NCI-H774 (cell line): ENCODE measurements at regions not wholly inside any gene's neighbourhood (a gene's known extent, or its start where the extent isn't known, plus 50 kb on each side); places are given as distances from the start of the nearest gene placed in this dataset.
"Not testable (repeated sequence)": the region's sequence is repeated elsewhere in the genome, so short reads cannot be mapped to it uniquely, and the experiment has no call there.

Experiments used
- DNase-seq: peaks from one replicate; lab custom pipeline; 2025; lab: John Stamatoyannopoulos, UW

DNA sequence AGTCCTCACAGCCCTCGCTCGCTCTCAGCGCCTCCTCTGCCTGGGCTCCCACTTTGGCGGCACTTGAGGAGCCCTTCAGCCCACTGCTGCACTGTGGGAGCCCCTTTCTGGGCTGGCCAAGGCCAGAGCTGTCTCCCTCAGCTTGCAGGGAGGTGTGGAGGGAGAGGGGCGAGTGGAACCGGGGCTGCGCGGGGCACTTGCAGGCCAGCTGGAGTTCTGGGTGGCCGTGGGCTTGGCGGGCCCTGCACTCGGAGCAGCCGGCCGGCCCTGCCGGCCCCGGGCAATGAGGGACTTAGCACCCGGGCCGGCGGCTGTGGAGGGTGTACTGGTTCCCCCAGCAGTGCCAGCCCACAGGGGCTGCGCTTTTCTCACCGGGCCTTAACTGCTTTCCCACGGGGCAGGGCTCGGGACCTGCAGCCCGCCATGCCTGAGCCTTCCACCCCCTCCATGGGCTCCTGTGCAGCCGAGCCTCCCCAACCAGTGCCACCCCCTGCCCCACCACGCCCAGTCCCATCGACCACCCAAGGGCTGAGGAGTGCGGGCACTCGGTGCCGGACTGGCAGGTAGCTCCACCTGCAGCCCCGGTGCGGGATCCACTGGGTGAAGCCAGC lies 584.1 kb upstream of the KLF12 start:
- DNase-seq = not testable (repeated sequence)

- no peak for DNase-seq
Observed at GRCh38 chr13:74715718-74716117, 581.5 kb upstream of the KLF12 start.

DNA sequence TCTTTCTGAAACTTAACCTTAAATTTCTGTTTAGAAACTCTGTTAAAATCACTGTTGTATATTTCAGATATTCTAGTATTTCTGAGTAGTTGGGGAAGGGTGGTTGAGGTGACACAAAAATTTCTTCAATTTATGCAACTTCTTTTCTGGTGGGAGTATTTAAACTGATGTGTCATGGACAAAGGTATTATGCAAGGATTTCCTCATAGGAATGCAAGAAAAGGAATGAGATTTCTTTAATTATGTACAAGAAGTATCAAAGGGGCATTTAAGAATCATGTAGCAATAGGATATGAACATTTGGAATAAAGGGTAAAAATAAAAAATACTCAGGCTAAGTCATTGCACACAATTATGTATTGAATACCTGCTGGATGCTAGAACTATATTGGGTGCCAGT lies 575.8 kb upstream of the KLF12 start:
- DNase-seq = no peak

DNA sequence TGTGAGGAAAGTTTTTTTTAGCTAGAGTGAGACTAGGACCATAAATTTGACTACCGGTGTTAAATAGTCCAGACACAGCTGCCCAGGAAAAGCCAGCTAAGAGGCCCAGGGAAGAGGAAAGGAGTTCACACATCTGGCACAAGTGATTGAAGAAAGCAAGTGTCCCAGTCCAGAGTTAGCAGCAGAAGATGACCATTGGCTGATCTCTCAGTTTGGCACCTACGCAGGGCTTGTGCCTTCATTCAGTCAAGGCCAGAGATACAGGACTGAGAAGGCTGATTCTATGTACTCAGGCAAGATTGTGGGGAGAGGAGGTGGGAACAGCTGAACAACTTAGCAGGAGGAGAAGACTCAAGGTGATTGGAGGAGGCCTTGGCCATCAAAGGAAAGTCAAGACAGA lies 575.0 kb upstream of the KLF12 start:
- no peak for DNase-seq

GRCh38 chr13:74708629-74709028 lies 574.4 kb upstream of the KLF12 start:
- DNase-seq = no peak

GRCh38 chr13:74707291-74707690 lies 573.1 kb upstream of the KLF12 start:
- no peak for DNase-seq

- DNase-seq = no peak
Observed at GRCh38 chr13:74706801-74707200, 572.6 kb upstream of the KLF12 start.

GRCh38 chr13:74705438-74705837 lies 571.2 kb upstream of the KLF12 start:
- no peak for DNase-seq

- DNase-seq = no peak
Observed at GRCh38 chr13:74703855-74704387, 569.7 kb upstream of the KLF12 start.

- no peak for DNase-seq
Observed at GRCh38 chr13:74696148-74696922, 562.1 kb upstream of the KLF12 start.

DNA sequence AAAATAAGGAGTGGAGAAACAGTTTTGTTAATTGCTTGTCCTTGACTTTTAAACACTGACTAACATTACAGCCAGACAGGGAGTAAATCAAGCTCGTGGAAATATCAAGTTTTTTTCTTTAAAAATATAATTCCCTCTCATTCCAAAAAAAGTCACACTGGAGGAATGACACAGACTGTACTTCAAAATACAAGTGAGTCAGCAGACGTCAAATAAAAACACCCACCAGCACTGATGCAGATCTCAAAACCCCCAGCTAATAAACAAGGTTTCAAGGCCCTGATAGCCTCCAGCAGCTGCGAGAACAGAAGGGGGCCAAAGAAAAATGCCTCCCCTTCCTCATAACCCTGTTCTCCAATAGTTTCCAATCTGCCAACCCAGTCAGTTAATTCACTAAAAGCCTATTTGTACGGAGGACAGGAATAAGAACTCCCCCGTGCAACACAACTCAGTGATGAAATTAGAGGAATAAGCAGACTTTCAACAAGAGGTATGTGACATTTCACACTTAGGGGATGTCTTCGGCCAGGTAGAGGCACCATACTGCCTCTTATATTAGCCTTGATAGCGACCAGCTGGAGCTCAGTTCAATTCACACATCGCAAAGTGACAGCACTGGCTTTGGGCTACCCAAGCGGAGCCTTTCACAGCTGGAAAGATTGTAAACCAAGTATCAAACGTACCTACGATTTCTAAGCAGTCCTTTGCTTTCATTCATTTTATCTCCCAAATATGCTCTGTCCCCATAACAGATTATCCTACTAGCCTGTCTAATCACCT lies 561.0 kb upstream of the KLF12 start:
- no peak for DNase-seq

- DNase-seq = no peak
Observed at GRCh38 chr13:74687442-74688182, 553.4 kb upstream of the KLF12 start.

- DNase-seq = no peak
Observed at GRCh38 chr13:74683411-74683810, 549.2 kb upstream of the KLF12 start.

DNA sequence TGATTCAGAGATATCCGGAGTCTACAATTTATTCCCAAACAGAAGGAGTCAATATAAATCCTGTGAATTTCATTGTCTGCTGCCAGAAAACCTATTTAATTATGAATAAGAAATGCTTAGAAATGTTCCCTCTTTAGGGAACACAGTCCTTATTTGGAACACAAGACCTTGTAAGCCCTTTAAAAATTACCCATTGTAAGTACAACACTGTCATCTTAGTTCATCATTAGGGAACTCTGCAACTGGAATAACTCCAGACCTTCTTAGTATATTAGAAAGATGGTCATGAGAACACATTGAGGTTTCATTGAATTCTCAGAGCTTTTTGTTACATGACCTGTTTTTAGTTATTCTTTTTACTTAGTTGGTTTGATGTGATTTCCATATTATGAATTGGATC lies 548.5 kb upstream of the KLF12 start:
- DNase-seq = no peak

- DNase-seq = no peak
Observed at GRCh38 chr13:74681891-74682290, 547.7 kb upstream of the KLF12 start.

DNA sequence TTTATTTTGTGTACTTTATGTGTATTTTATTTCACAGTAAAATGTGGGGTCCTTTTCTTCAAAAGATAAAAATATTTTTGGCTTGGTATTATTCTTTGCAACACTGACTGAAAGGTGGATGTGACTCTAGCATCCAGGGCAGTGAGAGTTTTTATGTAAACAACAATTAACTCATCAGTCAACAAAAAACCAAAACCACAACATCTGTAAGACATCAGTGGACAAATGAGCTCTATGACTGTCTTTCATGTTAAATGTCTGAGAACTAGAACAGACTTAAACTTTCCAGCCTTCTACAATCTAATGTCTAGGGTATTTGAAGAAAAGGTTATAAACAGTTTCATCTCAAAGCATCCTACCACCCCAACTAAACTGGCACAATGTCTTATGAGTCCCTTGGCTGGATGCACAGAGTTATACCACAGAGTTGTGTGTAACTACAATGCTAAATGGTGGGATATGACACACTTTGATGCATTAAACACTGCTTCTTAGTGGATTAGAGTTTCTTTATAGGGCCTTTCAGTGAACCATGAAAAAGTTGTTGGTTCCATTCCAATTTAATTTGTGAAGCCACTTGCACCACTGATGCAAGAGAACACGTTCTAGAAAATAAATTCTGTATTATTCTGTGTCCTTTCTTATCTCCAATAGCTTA lies 544.2 kb upstream of the KLF12 start:
- DNase-seq = no peak

GRCh38 chr13:74675972-74676371 lies 541.8 kb upstream of the KLF12 start:
- DNase-seq = no peak

- no peak for DNase-seq
Observed at GRCh38 chr13:74675182-74675581, 541.0 kb upstream of the KLF12 start.

DNA sequence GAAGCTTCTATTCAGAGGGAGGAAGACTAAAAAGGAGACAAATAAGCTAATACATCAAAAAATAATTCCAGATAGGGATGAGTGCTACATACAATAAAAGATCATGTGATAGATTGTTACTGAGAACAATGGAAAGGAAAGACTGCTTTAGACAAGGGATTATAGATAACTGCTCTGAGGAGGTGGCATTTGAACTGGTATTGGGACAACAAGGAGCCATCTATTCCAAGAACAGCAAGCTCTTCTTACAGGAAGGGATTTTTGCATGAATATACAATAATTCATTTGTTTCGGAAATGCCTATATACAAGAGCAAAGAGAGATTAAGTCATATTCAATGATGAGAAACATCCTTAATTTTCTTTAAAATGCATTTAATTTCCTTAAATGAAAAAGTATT lies 540.5 kb upstream of the KLF12 start:
- no peak for DNase-seq

GRCh38 chr13:74669149-74669548 lies 534.9 kb upstream of the KLF12 start:
- DNase-seq = no peak

DNA sequence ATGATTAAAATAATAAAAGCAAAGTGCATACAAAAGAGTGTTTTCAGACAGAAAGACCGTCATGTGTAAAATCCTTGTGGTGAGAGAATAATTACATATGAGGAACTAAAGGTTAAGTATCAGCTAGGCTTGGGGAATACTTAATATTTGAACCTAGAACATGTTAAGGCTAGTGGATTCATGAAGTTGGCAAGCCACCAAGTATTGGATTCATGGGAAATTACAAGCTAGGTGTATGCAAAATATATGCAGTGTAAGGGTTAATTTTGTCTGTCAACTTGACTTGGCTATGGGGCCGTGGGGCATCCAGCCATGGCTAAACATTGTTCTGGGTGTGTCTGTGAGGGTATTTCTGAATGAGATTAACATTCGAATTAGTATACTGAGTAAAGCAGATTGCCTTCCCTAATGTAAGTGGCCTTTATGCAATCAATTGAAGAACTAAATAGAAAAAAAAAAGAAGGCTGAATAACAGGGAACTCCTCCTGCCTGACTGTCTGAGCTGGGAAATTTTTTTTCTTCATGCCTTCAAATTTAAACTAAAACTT lies 533.5 kb upstream of the KLF12 start:
- DNase-seq = no peak
